ENCODE measurements at regions not wholly inside any gene's neighbourhood (a gene's known extent, or its start where the extent isn't known, plus 50 kb on each side); places are given as distances from the start of the nearest gene placed in this dataset.

DNA sequence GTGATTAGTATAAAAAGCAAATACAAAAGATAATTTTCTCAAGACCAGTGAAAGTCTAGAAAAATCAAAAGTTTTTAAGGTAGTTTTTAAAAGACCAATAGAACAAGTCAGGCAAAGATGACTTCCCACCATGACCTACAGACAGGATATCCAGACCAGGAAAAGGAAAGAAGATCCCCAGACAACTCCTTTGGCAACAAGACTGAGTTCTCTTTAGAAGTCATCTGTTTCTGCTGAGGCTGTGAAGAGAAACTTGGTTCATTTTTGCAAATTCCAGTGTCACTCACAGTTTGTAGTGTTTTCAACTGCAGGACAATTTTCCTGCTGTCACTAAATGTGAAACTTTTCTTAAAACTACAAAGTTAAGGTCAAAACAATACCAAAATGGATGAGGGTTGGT is 240.9 kb upstream of the SIX2 start:
- no peak for DNase-seq
- Histone ChIP-seq H3K4me3 (no peak overlapping the region), H3K4me1 (ENCODE audit: insufficient read depth) (no peaks in the 10 kb centered on the region), H3K36me3 (no peaks in the 10 kb centered on the region), H3K9me3 (no peaks in the 10 kb centered on the region), H3K27ac (no peak overlapping the region), H3K27me3 (no peaks in the 10 kb centered on the region)
- intact Hi-C loops (cut with DNase I): no loop called here
- no peak for TF ChIP-seq POLR2A (IDR thresholded peaks at IDR 0.05)
- no peak for TF ChIP-seq EP300 (IDR thresholded peaks at IDR 0.05)
- TF ChIP-seq, protein P1, sequence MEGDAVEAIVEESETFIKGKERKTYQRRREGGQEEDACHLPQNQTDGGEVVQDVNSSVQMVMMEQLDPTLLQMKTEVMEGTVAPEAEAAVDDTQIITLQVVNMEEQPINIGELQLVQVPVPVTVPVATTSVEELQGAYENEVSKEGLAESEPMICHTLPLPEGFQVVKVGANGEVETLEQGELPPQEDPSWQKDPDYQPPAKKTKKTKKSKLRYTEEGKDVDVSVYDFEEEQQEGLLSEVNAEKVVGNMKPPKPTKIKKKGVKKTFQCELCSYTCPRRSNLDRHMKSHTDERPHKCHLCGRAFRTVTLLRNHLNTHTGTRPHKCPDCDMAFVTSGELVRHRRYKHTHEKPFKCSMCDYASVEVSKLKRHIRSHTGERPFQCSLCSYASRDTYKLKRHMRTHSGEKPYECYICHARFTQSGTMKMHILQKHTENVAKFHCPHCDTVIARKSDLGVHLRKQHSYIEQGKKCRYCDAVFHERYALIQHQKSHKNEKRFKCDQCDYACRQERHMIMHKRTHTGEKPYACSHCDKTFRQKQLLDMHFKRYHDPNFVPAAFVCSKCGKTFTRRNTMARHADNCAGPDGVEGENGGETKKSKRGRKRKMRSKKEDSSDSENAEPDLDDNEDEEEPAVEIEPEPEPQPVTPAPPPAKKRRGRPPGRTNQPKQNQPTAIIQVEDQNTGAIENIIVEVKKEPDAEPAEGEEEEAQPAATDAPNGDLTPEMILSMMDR (IDR thresholded peaks at IDR 0.05): no peak

DNA sequence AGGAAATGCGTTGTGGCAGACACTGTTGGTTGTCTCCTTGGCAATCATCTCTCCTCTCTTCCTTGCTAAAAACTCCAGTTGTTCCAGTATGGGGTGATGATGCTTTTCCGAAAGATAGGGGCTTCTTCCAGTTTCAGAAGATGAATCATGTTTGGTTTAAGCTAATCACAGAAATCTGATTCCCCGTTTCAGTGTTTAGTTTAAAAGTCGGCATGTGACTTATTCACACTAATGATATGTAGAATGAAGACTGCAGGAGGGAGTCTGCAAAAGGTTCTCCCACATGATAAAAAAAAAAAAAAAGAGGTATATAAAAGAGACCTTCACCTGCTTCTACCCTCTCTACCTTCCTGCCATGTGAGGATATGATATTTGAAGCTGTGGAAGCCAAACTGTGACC is 239.0 kb upstream of the SIX2 start:
- Histone ChIP-seq H3K4me1 (ENCODE audit: insufficient read depth) (no peaks in the 10 kb centered on the region), H3K9me3 (no peaks in the 10 kb centered on the region), H3K4me3 (no peak overlapping the region), H3K27ac (no peak overlapping the region), H3K36me3 (no peaks in the 10 kb centered on the region), H3K27me3 (no peaks in the 10 kb centered on the region)
- intact Hi-C loops (cut with DNase I): no loop called here
- DNase-seq: no peak
- TF ChIP-seq EP300 (IDR thresholded peaks at IDR 0.05) (no peak), POLR2A (IDR thresholded peaks at IDR 0.05) (no peak)
- TF ChIP-seq, protein P1 (IDR thresholded peaks at IDR 0.05): no peak
- WGBS, 3 donors: 68 to 87% (median 80%) methylated on average over 4 of the region's 4 CpGs

DNA sequence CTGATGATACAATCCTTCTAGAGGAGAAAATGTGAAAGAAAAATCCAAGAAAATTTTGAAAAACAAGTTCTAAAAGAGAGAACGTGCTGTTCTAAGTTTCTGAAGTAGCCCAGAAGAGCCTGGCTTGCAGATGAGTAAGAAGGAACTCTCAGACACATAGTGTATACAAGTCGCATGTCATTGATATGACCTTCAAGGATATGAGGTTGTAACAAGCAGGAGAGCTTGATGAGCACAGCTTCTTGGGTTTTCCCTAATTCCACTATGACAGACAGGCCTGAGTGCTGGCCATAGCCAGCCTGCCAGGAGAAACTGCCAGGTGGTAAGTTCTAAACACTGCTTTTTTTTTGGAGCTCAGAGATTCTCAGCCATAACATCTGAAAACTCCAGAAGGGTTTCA is 235.7 kb upstream of the SIX2 start:
- Histone ChIP-seq H3K27me3 (no peaks in the 10 kb centered on the region), H3K27ac (no peak overlapping the region), H3K4me1 (ENCODE audit: insufficient read depth) (peaks cover 3% of the 10 kb centered on the region), H3K36me3 (no peaks in the 10 kb centered on the region), H3K4me3 (no peak overlapping the region), H3K9me3 (no peaks in the 10 kb centered on the region)
- intact Hi-C loops (cut with DNase I): no loop called here
- TF ChIP-seq EP300 (IDR thresholded peaks at IDR 0.05): no peak
- no peak for TF ChIP-seq POLR2A (IDR thresholded peaks at IDR 0.05)
- TF ChIP-seq, protein P1 (IDR thresholded peaks at IDR 0.05): no peak
- 39 to 61% (median 52%) methylated on average over 2 of the region's 2 CpGs for WGBS, 3 donors
- DNase-seq: no peak

DNA sequence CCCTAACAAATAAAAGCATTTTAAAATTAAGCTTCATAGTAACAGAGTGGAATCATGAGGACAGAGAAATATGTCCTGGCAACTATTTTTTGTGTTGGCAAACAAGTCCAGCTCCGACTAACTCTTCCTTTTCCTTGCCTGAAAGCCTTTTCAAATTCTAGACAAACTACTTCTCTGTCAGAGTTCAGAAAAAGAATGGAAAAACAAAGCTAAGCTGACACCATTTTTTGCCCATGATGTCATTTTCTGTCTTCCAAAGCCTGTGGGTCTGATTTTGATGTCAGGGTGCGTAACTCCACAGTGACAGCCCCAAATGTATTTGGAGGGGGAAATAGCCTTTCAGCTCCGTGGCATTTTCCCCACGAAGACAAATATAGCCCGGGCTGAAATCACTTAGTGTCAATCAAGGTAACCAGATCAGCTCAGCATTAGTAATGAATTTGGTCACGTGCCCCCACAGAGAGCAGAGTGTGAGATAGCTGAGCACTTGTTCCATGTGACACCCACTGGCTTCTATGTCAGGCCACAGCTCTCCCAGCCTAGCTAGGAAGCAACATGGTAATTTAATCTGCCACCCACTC is 233.0 kb upstream of the SIX2 start:
- Histone ChIP-seq H3K36me3 (no peaks in the 10 kb centered on the region), H3K4me1 (ENCODE audit: insufficient read depth) (peaks cover 3% of the 10 kb centered on the region), H3K27ac (no peak overlapping the region), H3K27me3 (no peaks in the 10 kb centered on the region), H3K9me3 (no peaks in the 10 kb centered on the region), H3K4me3 (no peak overlapping the region)
- intact Hi-C loops (cut with DNase I): no loop called here
- WGBS, 3 donors: 43 to 48% (median 46%) methylated on average over 6 of the region's 6 CpGs
- DNase-seq: no peak
- TF ChIP-seq, protein P1 (IDR thresholded peaks at IDR 0.05): no peak
- no peak for TF ChIP-seq EP300 (IDR thresholded peaks at IDR 0.05)
- TF ChIP-seq POLR2A (IDR thresholded peaks at IDR 0.05): no peak

Measured in ovary (tissue), 7 donors.